ENCODE measurements at regions not wholly inside any gene's neighbourhood (a gene's known extent, or its start where the extent isn't known, plus 50 kb on each side); places are given as distances from the start of the nearest gene placed in this dataset.
A peak's percentile ranks its signal among the peaks of the same experiment; 100 is the strongest.
"Not testable (repeated sequence)": the region's sequence is repeated elsewhere in the genome, so short reads cannot be mapped to it uniquely, and the experiment has no call there.

GRCh38 chr7:67608806-67609205 is 612.2 kb downstream of the TYW1 start:
- no peak for DNase-seq (ENCODE audit: low read depth in 2 of 3, low spot score in 2 of 3)

DNA sequence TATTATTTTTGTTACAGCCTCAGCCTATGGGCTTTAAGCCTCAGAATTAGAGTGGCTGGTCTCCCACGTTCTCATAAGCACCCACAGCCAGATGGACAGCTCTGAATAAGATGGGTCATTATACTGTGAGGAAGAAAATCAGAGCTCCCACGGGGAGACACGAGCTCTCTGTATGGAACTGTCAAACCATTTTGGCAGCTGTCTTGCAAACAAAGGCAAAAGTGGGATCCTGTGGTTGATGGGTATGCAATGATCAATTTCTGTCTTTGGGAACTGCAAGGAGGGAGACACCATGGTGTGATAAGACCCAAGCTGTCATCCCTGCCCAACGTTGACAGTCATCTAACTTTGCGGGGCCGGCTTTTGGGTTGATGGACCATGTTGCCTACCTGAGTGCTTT is 614.3 kb downstream of the TYW1 start:
- no peak for DNase-seq (ENCODE audit: low read depth in 2 of 3, low spot score in 2 of 3)

DNA sequence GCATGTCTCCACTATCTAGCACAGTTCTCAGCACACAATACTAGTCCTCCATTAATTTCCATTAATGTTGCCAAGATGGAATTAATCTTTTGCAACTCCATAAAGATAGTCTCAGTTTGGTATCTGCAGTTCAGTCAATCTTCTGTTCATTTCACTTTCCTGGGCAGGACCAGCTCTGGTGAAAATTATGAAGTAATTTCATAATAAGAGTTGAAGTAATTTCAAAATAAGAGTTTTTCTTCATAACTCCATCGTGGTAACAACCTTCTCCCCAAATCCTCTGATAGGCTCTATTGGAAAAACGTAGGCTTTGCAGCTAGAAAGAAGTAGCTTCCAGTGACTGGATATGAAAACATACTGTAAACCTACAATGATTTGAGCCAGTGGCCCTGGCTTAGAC is 618.2 kb downstream of the TYW1 start:
- DNase-seq (ENCODE audit: low read depth in 2 of 3, low spot score in 2 of 3): no peak

GRCh38 chr7:67616517-67616916 is 619.9 kb downstream of the TYW1 start:
- DNase-seq (ENCODE audit: low read depth in 2 of 3, low spot score in 2 of 3): no peak

- no peak for DNase-seq (ENCODE audit: low read depth in 2 of 3, low spot score in 2 of 3)
Observed at GRCh38 chr7:67618556-67619162, 622.0 kb downstream of the TYW1 start.

GRCh38 chr7:67619175-67619574 is 622.5 kb downstream of the TYW1 start:
- no peak for DNase-seq (ENCODE audit: low read depth in 2 of 3, low spot score in 2 of 3)

DNA sequence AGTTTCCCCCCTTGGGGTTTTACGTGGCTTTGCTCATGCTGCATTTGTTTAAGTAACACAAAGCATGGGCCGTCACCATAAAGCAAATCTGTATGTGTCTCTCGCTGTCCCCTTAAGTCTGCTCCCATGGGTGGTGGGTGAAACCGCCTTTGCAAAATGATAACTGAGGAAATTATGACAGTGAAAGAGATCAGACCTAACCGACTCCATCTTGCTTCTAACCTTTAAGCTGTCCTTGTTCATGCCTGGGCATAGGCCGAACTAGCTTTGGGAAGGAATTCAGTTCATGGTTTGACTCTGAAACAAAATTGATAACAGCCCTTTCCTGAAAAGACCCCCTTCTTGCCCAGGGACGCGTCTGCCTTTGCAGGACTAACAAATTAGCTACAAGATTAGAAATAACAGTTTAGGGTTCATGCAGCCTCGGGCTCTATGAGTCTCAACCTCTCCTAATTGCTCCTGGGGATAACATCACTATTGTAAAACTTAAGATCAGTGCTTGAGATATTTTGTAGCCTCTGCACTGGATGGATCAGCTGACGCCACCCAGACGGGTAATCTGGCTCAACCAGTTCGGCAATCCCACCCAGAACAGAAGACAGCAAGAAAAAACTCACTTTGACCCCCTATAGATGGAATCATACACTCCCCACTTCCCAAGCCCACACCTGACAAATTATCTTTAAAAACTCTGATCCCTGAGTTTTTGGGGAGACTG is 623.7 kb downstream of the TYW1 start:
- no peak for DNase-seq (ENCODE audit: low read depth in 2 of 3, low spot score in 2 of 3)

DNA sequence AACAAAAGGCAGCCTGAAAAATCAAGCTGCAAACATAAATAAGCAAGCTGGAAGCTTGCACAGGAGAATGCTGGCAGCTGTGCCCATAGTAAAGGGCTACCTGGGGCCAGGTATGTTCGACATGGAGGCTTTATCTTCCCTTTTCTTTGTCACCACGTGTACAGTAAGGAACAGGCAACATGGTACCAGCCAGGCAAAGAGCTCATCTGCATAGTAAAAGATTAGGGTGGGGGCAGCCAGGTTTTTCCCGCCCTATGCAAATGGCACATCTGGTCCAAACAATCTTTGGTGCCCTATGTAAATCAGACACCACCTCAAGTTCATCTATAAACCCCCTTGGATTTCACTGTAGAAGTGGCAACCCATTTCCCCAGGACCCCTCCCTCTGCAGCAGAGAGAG is 625.1 kb downstream of the TYW1 start:
- no peak for DNase-seq (ENCODE audit: low read depth in 2 of 3, low spot score in 2 of 3)

- DNase-seq (ENCODE audit: low read depth in 2 of 3, low spot score in 2 of 3): peak in 1 of 3 experiments; percentile 1
Observed at GRCh38 chr7:67625257-67625737, 628.7 kb downstream of the TYW1 start.

DNA sequence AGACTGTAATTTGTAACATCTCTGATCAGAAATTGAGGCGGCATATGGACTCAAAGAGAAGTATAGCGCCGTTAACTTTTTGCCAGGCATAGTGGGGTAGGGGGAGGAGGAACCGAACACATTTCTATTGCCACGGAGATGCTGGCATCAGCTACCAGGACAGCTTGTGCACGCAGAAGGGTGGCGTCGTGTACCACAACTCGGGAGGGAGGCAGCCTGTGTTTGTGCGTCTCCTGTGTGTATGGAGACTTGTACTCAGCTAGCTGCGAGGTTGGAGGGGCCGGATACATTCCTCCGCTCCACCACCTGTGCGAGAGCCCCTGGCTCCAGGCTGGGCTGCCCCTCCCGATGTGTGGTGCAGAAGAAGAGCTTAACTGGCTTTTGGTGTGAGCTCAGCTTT is 634.8 kb downstream of the TYW1 start:
- DNase-seq (ENCODE audit: low read depth in 2 of 3, low spot score in 2 of 3): no peak

- DNase-seq (ENCODE audit: low read depth in 2 of 3, low spot score in 2 of 3): no peak
Observed at GRCh38 chr7:67635271-67635670, 638.6 kb downstream of the TYW1 start.

DNA sequence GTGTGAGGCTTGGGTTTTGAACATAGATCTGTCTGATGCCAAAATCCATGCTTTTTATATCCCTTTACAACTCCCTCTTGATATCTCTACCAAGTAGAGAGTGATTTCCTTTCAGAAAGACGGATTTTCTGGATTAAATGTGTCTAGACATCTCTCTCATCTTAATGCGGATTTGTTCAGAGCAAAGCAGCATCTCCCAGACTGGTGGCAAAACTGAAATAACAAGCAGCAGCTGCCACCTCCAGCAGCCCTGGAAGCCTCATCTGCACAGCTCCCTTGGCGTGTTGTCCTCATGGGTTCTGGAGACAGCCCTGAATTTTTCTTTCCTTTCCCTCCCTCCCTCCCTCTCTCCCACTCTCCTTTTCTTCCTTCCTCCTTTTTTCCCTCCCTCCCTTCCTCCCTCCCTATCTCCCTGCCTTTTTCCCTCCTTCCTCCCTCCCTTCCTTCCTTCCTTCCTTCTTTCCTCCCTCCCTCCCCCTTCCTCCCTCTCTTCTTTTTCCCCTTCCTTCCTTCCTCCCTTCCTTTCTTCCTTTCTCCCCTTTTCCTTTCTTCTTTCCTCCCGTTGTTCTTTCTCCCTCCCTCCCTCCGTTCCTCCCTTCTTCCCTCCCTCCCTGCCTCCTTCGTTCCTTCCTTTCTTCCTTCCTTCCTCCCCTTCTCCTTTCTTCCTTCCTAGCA is 639.9 kb downstream of the TYW1 start:
- no peak for DNase-seq (ENCODE audit: low read depth in 2 of 3, low spot score in 2 of 3)

GRCh38 chr7:67637023-67637358 is 640.4 kb downstream of the TYW1 start:
- no peak for DNase-seq (ENCODE audit: low read depth in 2 of 3, low spot score in 2 of 3)

DNA sequence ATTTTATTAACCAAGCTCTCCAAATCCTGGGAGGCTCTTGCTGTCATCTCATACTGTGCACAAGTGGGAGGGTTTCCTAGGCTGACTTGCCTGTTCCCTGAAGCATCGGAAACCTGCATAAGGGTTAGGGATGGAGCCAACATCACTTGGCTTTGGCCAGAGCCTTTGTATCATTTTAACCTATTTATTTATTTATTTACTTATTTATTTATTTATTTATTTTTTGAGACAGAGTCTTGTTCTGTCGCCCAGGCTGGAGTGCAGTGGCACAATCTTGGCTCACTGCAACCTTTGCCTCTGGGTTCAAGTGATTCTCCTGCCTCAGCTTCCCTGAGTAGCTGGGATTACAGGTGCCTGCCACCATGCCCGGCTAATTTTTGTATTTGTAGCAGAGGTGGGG is 645.9 kb downstream of the TYW1 start:
- not testable (repeated sequence) for DNase-seq (ENCODE audit: low read depth in 2 of 3, low spot score in 2 of 3)

GRCh38 chr7:67644151-67644550 is 647.5 kb downstream of the TYW1 start:
- DNase-seq (ENCODE audit: low read depth in 2 of 3, low spot score in 2 of 3): no peak

- DNase-seq (ENCODE audit: low read depth in 2 of 3, low spot score in 2 of 3): no peak
Observed at GRCh38 chr7:67652937-67653336, 656.3 kb downstream of the TYW1 start.

DNA sequence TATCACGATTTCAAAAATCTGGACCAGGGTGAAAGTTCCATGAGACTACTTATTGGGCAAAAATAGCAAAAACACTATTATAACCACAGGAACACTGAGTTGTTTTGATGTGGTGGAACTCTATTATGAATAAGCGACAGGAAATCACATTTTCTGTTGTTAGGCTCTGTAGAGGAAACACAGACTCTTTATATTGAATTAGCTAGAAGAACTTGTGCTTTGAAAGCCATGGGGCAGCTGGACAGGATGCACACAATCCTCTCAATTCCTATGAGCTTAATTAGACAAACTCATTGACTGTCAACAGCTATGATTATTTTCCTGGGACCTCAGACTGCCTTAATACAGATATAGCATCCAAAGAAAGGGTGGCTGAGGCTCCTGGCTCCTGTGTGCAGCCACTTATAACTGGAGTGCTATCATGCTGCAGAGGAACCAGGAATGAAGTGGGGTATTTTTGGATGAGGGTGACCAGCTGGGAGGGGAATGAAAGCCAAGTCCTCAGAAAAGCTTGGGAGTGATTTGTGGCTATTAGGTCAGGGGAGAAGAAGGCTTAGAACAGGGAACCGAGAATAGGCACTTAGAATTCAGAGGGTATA is 657.3 kb downstream of the TYW1 start:
- DNase-seq (ENCODE audit: low read depth in 2 of 3, low spot score in 2 of 3): no peak

DNA sequence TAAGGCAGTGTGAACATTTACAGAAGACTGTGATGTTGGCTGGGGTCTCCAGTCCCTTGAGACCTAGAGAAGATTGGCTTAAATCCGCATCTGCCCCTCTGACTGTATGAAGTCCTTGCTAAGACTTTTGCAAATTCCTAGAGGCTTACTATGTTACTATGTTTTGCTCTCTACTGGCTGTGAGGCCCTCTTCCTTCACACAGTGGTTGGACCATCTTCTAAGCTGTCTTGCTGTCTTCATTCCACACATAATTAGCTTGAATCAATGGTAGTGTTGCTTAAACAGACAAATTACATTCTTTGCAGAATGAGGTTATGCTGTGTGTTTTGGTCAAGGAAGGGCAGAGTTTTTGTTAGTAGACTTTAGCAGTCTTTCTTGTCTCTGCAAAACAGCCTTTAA is 658.0 kb downstream of the TYW1 start:
- DNase-seq (ENCODE audit: low read depth in 2 of 3, low spot score in 2 of 3): no peak

GRCh38 chr7:67655168-67655567 is 658.5 kb downstream of the TYW1 start:
- DNase-seq (ENCODE audit: low read depth in 2 of 3, low spot score in 2 of 3): no peak

DNA sequence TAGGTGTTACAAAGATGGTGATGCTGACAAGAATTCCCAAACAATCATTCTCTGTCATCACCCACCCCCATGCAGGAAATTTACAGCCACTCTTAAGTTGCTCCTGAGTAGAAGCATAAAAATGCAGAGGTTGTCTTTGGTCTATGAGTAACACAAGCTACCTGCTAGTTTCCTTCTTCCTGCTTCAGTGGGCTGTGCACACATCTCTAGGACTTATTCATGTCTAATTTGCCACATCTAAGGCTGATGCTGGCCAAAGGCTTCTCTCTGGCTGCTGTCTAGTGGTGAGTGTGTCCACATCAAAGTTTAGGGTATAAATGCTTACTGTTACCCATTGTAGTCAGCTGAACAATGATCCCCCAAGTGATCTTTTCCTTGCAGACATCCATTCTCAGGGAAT is 662.5 kb downstream of the TYW1 start:
- DNase-seq (ENCODE audit: low read depth in 2 of 3, low spot score in 2 of 3): no peak

GRCh38 chr7:67662804-67663203 is 666.2 kb downstream of the TYW1 start:
- no peak for DNase-seq (ENCODE audit: low read depth in 2 of 3, low spot score in 2 of 3)

DNA sequence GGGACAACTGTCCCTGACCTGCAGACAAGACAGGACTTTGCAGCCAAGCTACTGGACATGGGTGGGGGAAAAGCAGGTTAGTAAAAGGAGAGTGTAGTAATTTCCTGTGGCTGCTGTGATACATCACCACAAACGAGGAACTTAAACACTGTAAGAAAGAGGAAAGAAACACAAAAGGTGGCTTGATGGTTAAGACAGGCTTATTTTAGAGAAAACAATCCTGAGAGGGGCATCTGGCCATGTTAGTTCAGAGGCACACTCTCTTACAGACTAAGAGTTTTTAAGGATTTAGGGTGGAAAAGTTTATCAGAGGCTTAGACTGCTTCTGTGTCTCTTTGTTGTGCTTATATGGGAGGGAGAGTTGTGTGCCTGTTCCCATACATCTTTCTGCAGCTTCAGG is 667.0 kb downstream of the TYW1 start:
- DNase-seq (ENCODE audit: low read depth in 2 of 3, low spot score in 2 of 3): no peak

Measured in activated CD8-positive, alpha-beta memory T cell treated with anti-CD3 and anti-CD28 coated beads for 48 hours (primary cell).